ENCODE measurements at regions not wholly inside any gene's neighbourhood (a gene's known extent, or its start where the extent isn't known, plus 50 kb on each side); places are given as distances from the start of the nearest gene placed in this dataset.
A peak's percentile ranks its signal among the peaks of the same experiment; 100 is the strongest.
"Not testable (repeated sequence)": the region's sequence is repeated elsewhere in the genome, so short reads cannot be mapped to it uniquely, and the experiment has no call there.

DNA sequence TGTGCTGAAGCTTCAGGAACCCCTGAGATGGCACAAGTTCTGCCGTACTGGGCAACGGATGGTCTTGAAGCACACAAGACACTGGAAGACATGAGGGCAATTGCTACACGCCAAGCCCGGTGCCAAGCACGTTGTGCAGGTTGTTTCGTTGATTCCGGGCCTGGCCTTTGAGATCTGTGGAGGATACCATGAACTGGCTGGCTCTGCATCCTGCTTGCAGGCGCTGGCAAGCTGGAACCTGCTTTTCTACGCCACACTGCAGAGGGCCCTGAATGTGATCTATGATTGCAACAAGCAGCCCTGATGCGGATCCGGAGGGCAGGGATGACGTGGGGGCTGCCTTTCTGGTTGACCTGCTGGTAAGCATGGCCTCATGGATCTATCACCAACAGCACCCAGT, 262.5 kb upstream of the ATP10A start:
- DNase-seq (ENCODE audit: low spot score): no peak

DNA sequence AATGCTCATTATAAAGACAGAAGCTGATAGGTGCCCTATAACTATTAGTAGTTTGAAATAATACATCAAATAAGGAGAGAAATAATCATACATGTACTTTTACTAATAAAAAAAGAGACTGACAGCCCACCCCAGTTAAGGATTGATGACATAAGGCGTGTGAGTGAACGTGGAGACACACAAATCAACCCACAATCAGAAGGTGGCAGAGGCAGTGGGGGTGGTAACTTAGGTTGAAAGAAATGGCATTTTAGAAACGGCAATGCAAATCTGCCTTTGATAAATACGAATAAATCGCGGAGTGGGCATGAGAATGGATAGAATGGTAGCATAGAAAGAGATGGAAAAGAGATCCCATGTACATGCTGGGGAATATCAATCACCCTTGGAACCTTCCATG, 256.2 kb upstream of the ATP10A start:
- no peak for DNase-seq (ENCODE audit: low spot score)

- no peak for DNase-seq (ENCODE audit: low spot score)
These were observed 252.3 kb upstream of the ATP10A start for GRCh38 chr15:26115229-26115943.

DNA sequence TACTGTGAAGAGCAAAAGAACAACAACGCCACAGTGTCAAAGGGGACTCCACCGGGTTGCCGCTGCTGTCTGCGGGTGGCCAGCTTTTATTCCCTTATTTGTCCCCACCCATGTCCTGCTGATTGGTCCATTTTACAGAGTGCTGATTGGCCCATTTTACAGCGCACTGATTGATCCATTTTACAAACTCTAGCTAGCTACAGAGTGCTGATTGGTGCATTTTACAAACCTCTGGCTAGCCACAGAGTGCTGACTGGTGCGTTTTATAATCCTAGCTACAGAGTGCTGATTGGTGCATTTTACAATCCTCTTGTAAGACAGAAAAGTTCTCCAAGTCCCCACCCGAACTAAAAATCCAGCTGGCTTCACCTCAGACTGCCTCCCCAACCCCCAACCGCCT, 251.0 kb upstream of the ATP10A start:
- not testable (repeated sequence) for DNase-seq (ENCODE audit: low spot score)

DNA sequence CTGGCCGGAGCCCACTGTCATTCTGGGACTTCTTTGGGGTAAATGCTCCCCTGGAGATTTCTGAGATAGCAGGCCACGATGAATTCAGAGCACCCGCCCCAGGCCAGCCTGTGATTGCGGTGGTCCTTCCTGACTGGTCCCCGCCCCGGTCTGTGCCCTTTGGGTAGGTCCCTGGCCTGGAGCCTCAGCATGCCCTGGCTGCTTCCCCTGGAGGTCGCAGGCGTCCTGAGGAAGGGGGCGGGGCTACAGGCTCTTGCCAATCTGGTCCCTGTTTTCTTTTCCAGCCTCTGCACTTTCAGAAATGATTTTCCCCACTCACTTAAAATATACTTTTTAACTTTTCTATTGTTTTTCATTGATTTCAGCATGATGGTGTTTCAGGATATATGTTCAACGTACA, 250.2 kb upstream of the ATP10A start:
- DNase-seq (ENCODE audit: low spot score): no peak

DNA sequence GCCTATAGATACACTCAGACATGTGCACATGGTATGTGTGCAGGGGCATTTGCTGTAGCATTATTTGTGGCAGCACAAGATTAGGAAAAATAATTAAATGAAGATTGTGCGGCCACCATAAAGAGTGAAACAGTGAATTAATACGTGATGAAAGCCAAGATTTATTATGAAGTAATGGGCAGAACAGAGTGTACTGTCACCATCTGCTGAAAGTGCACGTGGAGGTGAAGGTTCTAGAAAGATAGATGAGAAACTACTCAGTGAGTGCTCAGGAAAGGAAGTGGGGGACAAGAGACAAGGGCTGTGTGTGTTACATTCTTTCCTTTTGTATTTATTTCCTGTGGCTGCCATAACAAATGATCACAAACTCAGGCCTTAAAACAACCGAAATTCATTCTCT, 246.1 kb upstream of the ATP10A start:
- no peak for DNase-seq (ENCODE audit: low spot score)

DNA sequence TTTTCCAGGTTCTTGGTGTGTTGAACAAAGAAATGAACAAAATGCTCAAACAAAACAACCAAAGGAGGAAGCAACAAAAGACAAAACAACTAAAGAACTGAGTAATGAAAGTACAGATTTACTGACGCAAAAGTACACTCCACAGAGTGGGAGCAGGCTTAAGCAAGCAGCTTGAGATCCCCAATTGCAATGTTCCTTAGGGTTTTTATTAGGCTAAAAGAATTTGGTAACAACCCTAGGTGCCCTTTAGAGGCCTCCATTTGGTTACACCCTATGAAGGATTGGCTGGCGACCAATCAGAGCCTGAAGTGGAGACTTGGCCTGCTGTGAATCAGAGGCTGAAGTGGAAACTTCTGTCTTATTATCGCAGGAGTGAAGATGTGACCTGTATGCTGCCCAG, 243.4 kb upstream of the ATP10A start:
- no peak for DNase-seq (ENCODE audit: low spot score)

GRCh38 chr15:26103002-26103404, 239.9 kb upstream of the ATP10A start:
- no peak for DNase-seq (ENCODE audit: low spot score)

DNA sequence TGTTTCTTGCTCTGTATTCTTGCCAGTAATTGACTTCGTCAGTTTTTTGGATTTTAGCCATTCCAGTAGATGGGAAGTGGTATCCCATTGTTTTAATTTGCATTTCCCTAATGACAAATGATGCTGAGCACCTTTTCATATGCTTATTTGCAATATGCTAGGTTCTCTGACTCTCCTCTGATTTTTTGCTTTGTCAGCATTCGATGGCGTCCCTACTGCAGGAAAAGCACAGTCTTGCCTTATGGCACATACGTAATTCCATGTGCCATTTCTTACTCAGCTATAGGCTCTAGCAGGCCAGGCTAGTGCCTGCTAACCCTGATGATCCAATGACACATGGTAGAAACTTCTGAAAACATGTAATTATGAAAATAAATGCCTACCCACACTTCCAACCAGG, 239.2 kb upstream of the ATP10A start:
- DNase-seq (ENCODE audit: low spot score): no peak

DNA sequence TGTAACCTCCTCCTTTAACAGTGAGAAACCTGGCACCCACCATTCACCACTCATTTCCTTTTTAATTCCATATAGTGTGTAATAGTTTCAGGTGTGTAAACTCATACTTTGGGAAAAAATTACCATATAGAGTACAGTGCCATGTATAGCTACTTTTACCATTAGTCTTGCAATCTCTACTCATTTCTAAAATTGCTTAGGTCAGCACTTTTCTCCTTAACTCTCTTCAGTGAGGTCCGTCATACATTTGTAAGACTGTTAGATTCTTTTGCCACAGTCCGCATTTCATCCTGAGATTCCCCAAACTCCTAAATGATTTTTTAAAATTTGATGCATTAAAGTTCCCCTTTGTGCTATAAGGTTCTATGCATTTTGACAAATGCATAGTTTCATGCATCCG, 238.3 kb upstream of the ATP10A start:
- no peak for DNase-seq (ENCODE audit: low spot score)

GRCh38 chr15:26098801-26099200, 235.7 kb upstream of the ATP10A start:
- no peak for DNase-seq (ENCODE audit: low spot score)

- no peak for DNase-seq (ENCODE audit: low spot score)
These were observed 234.1 kb upstream of the ATP10A start for GRCh38 chr15:26097216-26097615.

- DNase-seq (ENCODE audit: low spot score): no peak
These were observed 233.5 kb upstream of the ATP10A start for GRCh38 chr15:26096581-26096980.

DNA sequence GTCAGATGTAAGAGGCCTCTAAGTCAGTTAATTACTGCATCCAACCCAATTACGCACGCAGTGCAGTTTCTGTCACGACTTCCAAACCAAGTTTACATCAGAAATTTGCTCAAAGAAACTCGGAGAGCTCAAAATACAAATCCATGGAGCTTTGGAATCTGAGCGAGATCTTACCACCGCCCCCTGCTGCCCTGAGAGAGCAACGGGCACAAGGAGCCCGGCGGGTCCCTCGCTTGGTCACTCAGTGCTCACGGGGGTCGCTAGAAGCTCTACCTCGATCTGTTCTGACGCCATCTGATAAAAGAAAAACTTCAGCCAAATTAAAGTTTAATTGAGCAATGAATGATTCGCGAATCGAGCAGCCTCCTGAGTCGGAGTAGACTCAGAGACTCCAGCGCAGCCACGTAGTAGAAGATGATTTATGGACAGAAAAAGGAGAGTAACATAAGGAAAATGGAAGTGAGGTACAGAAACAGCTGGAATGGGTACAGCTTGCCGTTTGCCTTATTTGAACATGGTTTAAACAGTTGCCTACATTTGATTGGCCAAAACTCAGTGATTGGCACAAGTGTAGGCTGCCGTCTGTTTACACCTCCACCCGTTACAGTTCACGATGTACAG, 232.7 kb upstream of the ATP10A start:
- no peak for DNase-seq (ENCODE audit: low spot score)

DNA sequence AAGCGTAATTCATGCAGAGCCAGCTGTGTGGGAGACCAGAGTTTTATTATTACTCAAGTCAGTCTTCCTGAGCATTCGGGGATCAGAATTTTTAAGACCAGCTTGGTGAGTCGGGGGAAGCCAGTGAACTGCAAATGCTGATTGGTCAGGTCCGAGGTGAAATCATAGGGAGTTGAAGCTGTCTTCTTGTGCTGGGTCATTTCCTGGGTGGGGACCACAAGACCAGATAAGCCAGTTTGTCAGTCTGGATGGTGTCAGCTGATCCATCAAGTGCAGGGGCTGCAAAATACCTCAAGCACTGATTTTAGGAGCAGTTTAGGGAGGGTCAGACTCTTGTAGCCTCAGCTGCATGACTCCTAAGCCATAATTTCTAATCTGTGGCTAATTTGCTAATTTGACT, 228.1 kb upstream of the ATP10A start:
- no peak for DNase-seq (ENCODE audit: low spot score)

GRCh38 chr15:26087881-26088280, 224.8 kb upstream of the ATP10A start:
- no peak for DNase-seq (ENCODE audit: low spot score)

- DNase-seq (ENCODE audit: low spot score): no peak
These were observed 224.3 kb upstream of the ATP10A start for GRCh38 chr15:26087395-26087794.

DNA sequence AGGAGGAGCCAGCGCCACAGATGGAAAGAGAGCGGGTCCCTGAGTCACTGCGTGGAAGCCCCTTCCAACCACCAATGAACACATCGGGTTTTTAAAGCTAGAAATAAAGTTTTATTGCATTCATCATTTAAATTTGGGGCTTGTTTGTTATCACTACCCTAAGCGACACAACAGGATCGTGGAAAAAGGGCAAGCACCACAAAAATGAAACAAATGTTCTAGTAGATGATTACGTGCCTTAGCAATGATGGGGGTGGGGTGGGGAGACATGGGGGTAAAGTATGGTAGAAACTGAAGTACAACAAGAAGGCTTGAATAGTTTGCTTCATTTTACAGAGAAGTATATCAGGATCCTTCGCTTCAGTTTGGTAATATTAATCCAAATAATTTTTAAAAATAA, 221.6 kb upstream of the ATP10A start:
- no peak for DNase-seq (ENCODE audit: low spot score)

DNA sequence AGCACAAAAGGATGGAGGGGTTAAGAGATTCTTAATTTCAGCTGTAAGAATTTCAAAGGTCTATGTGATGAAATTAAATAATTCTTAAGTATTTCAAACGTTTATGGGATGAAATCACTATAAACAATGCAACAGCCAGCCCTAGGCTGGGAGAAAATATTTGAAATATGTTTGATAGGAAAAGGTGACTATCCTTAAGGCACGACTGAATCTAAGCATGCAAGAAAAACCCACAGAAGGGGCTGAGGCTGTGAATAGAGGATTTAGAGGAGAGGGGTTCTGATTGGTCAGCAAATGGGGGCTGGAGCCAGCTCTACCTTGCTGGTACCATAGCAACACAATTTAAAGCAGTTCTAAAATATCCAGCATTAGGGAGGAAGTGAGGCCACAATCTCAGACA, 220.8 kb upstream of the ATP10A start:
- DNase-seq (ENCODE audit: low spot score): no peak

- DNase-seq (ENCODE audit: low spot score): no peak
These were observed 220.3 kb upstream of the ATP10A start for GRCh38 chr15:26083457-26083856.

DNA sequence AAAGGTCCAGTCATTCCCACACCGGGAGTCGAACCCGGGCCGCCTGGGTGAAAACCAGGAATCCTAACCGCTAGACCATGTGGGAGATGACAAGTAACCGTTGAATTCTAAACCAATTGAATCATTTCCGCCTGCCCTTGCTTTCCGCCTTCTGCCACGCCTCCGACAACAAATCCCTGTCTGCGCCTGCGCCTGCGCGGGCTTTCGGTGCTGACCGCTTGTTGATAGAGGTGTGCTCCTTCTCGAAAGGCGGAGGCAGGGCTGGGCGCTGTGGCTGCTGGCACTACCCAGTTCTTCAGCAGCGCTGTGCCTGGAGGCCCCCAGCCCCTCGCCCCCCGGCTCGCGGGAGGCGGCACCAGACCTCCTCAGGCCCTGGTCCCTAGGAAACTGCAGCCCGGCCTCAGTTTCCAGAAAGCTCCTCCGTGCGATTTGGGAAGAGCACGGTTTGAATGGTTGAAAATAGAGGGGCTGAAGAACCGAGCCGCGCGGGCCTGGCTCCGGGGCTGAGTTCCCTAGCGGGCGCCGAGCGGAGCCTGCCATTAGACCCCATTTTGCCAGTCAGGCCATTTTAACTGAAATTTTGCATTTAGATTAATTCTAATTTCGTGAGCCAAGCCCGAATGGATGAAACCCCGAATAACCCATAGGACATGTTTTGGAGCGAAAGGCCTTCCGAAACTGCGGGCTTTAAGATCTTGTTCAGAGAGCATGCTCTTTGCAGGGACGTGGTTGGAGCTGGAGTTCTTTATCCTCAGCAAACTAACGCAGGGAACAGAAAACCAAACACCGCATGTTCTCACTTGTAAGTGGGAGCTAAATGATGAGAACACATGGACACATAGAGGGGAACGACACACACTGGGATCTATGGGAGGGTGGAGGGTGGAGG, 219.3 kb upstream of the ATP10A start:
- DNase-seq (ENCODE audit: low spot score): peak; percentile 97

- no peak for DNase-seq (ENCODE audit: low spot score)
These were observed 218.7 kb upstream of the ATP10A start for GRCh38 chr15:26081758-26082220.

DNA sequence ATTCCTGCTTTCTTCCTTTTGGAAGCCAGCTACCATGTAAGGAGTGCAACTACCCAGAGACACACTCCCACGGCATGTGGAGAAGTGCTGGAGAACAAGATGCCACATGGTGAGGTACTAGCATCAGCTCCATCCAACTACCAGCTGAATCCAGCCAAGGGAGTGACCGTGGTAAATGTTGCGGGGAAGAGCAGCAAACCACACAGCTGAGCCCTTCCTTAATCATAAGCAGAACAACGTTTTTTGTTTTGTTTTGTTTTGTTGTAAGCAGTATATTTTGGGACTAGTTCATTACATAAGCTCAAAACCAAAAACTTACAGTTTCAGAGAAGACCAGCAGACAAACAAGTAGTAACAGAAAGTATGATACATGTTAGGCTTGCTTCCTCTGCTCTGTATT, 212.6 kb upstream of the ATP10A start:
- no peak for DNase-seq (ENCODE audit: low spot score)
